ENCODE measurements at regions not wholly inside any gene's neighbourhood (a gene's known extent, or its start where the extent isn't known, plus 50 kb on each side); places are given as distances from the start of the nearest gene placed in this dataset.

- TF ChIP-seq CTCF (IDR thresholded peaks at IDR 0.05; ENCODE audit: low read depth, low read length) (no peak), MAX (IDR thresholded peaks at IDR 0.05; ENCODE audit: low read depth, low read length) (no peak)
These were observed 93.4 kb downstream of the TPRA1 start for GRCh38 chr3:127497166-127497565.

Measured in NB4 (cell line).